HT-29 (cell line): ENCODE measurements at regions not wholly inside any gene's neighbourhood (a gene's known extent, or its start where the extent isn't known, plus 50 kb on each side); places are given as distances from the start of the nearest gene placed in this dataset.

ENCODE experiments used
- DNase-seq: peaks from one replicate; pipeline ENCODE4 v3.0.0-alpha.2; 2015; ENCODE audit warnings: low spot score

GRCh38 chr16:14362774-14363371 is 267.2 kb downstream of the PARN start:
- no peak for DNase-seq

- no peak for DNase-seq
These were observed 269.6 kb downstream of the PARN start for GRCh38 chr16:14360326-14361037.

GRCh38 chr16:14358697-14359305 is 271.3 kb downstream of the PARN start:
- no peak for DNase-seq

- no peak for DNase-seq
These were observed 272.7 kb downstream of the PARN start for GRCh38 chr16:14357328-14357727.

- no peak for DNase-seq
These were observed 274.0 kb downstream of the PARN start for GRCh38 chr16:14356064-14356463.

GRCh38 chr16:14354561-14355351 is 275.3 kb downstream of the PARN start:
- DNase-seq, result no peak

GRCh38 chr16:14353340-14353739 is 276.7 kb downstream of the PARN start:
- no peak for DNase-seq

GRCh38 chr16:14351647-14352046 is 278.4 kb downstream of the PARN start:
- no peak for DNase-seq

- no peak for DNase-seq
These were observed 279.4 kb downstream of the PARN start for GRCh38 chr16:14350626-14351025.

GRCh38 chr16:14350081-14350480 is 279.0 kb downstream of the MRTFB start:
- no peak for DNase-seq

- no peak for DNase-seq
These were observed 276.6 kb downstream of the MRTFB start for GRCh38 chr16:14347706-14348105.

GRCh38 chr16:14346278-14347142 is 275.4 kb downstream of the MRTFB start:
- DNase-seq, result no peak

GRCh38 chr16:14345512-14346115 is 274.5 kb downstream of the MRTFB start:
- no peak for DNase-seq

- no peak for DNase-seq
These were observed 273.8 kb downstream of the MRTFB start for GRCh38 chr16:14344945-14345344.

- DNase-seq, result no peak
These were observed 273.2 kb downstream of the MRTFB start for GRCh38 chr16:14344292-14344691.

GRCh38 chr16:14341324-14342225 is 270.5 kb downstream of the MRTFB start:
- DNase-seq, result no peak

- no peak for DNase-seq
These were observed 268.6 kb downstream of the MRTFB start for GRCh38 chr16:14339694-14340093.

- no peak for DNase-seq
These were observed 267.9 kb downstream of the MRTFB start for GRCh38 chr16:14338969-14339368.

GRCh38 chr16:14338236-14338635 is 267.1 kb downstream of the MRTFB start:
- no peak for DNase-seq
